Ovary (tissue), 7 donors: ENCODE measurements at regions not wholly inside any gene's neighbourhood (a gene's known extent, or its start where the extent isn't known, plus 50 kb on each side); places are given as distances from the start of the nearest gene placed in this dataset.
"Not testable (repeated sequence)": the region's sequence is repeated elsewhere in the genome, so short reads cannot be mapped to it uniquely, and the experiment has no call there.

ENCODE experiments used
- DNase-seq, 5 donors: peaks; one replicate each; pipeline ENCODE4 v3.0.0-alpha.2; 2019 to 2020
- H3K27ac ChIP-seq, 2 donors: fragments of 200-600 bp; one replicate each; pipeline versions ENCODE4 v1.5.1 to v1.8.0; 2019 to 2022
- H3K27me3 ChIP-seq: fragments of 200-600 bp; one replicate; pipeline ENCODE4 v1.8.0; 2022
- H3K36me3 ChIP-seq: fragments of 200-600 bp; sonication (generic); one replicate; pipeline ENCODE4 v1.5.1; 2019
- H3K4me1 ChIP-seq: one replicate; pipeline ENCODE4 v1.8.1; 2013; ENCODE audit warnings: mild to moderate bottlenecking, moderate library complexity; ENCODE audit not compliant: insufficient read depth
- H3K4me3 ChIP-seq: fragments of 200-600 bp; sonication (generic); one replicate; pipeline ENCODE4 v1.5.1; 2017
- H3K9me3 ChIP-seq, 2 donors: fragments of 200-600 bp in 1 of 2; sonication (generic) in 1 of 2; one replicate each; pipeline versions ENCODE4 v1.5.1 to v1.8.1; 2013 to 2019; ENCODE audit warnings: mild to moderate bottlenecking in 1 of 2, moderate library complexity in 1 of 2
- CTCF ChIP-seq, 3 donors: fragments of 450-650 bp in 2 of 3; fragments of 200-600 bp in 1 of 3; IDR thresholded peaks; one replicate each; pipeline versions ENCODE4 v1.5.1 to v1.8.0; 2016 to 2022; ENCODE audit warnings: antibody characterized with exemption in 3 of 3, mild to moderate bottlenecking in 1 of 3
- EP300 ChIP-seq: sonication (generic); formaldehyde crosslinking; IDR thresholded peaks from one replicate; pipeline ENCODE4 v1.6.1; 2017; ENCODE audit warnings: antibody characterized with exemption
- POLR2A ChIP-seq: fragments of 450-650 bp; IDR thresholded peaks from one replicate; pipeline ENCODE4 v1.6.1; 2017; ENCODE audit warnings: antibody characterized with exemption, mild to moderate bottlenecking, moderate library complexity
- WGBS, 3 donors: extraction: QIAGEN DNeasy Blood & Tissue Kit in 1 of 3; methylation state at CpG; one replicate each; pipeline versions ENCODE4 v1.1.5 to v1.1.7; 2013 to 2017; 5-methylcytosine and 5-hydroxymethylcytosine counted together
- intact Hi-C, 4 donors: fragments of 100-400 bp; cut with DNase I; formaldehyde crosslinking; loops; one replicate each; pipeline versions ENCODE4 v1.11.0 to v1.15.1; 2022 to 2023
- donor health status: DM: no; HTN: no; CAD: no; lungs with moderate emphysema.
- donor health status: DM: no; HTN: no; CAD: no.
- donor health status: Bipolar disorder and iron deficiency.
- donor health status: DM: no; HTN: no; CAD: no.
- donor health status: DM: yes; HTN: yes; CAD: no.

DNA sequence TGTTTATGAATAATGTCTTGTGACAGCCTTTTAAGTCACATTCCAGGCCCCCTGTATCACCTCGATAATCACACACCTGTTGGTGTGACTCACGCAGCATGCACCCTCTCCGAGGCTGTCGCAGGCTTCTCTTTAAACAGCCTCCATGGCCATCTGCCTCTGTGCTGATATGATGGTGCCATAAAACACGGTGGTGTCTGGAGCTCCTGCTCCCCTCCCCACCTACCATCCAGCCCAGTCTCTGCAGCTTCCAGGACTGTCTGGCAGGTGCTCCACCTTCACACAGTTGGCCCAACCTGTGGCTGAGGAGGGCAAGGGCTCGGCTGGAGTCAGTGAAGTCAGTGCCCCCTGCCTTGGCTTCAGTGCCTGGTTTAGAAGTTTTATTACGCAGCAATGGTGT, 173.8 kb upstream of the RPL34 start:
- no peak for DNase-seq
- H3K4me3 ChIP-seq: no peak overlapping the region
- no peaks in the 10 kb centered on the region for H3K36me3 ChIP-seq
- H3K27ac ChIP-seq: no peak overlapping the region
- no peak for TF ChIP-seq EP300
- H3K4me1 ChIP-seq: no peaks in the 10 kb centered on the region
- no peaks in the 10 kb centered on the region for H3K27me3 ChIP-seq
- intact Hi-C loops: no loop called here
- 61 to 65% (median 65%) methylated on average over 7 of the region's 7 CpGs for WGBS, 3 donors
- H3K9me3 ChIP-seq: no peaks in the 10 kb centered on the region

DNA sequence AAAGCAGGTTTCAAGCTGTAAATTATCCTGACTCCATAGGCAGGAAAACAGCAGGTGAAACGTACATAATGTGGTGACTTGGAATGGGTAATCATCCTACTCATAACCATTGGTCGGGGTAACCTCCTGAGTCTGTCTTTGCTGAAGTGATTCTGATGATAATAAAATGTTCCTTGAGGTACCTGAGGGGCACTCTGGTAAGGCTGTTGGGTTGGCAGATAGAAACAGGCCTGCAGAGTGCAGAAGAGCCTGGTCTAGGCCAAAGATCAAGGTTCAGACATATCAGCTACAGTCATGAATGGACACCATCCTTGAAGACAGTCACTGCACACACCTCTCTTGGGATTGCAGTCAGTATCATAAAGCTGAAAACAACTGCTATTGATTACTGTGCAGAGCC, 174.7 kb upstream of the RPL34 start:
- Histone ChIP-seq H3K4me3 (no peak overlapping the region), H3K27me3 (no peaks in the 10 kb centered on the region), H3K27ac (no peak overlapping the region), H3K4me1 (no peaks in the 10 kb centered on the region), H3K36me3 (no peaks in the 10 kb centered on the region), H3K9me3 (no peaks in the 10 kb centered on the region)
- 81 to 93% (median 86%) methylated on average over 2 of the region's 2 CpGs for WGBS, 3 donors
- TF ChIP-seq EP300: no peak
- no peak for TF ChIP-seq CTCF (IDR thresholded peaks at IDR 0.05)
- TF ChIP-seq POLR2A: no peak
- intact Hi-C loops: no loop called here
- DNase-seq: no peak

DNA sequence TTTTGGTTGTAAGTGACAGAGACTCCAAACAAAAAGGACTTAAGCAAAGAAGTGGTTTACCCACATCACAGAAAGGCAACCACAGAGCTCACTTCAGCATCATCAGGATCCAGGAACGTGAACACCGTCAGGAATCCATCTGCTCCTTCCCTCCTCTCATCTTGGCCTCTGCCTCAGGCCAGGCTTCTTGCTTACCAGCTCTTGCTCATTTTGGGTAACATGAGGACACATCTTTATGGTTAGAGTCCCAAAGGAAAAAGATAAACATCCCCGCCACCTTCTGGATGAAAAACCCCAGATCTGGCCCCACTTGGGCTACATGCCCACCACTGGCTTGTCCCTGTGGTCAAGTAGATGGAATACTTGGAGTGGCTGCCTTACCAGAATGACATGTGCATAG, 176.8 kb upstream of the RPL34 start:
- no peak for TF ChIP-seq EP300
- no peak for TF ChIP-seq POLR2A
- TF ChIP-seq CTCF (IDR thresholded peaks at IDR 0.05): no peak
- whole genome bisulfite sequencing, 3 donors: 87 to 91% (median 90%) methylated on average over 3 of the region's 3 CpGs
- no peaks in the 10 kb centered on the region for H3K9me3 ChIP-seq

DNA sequence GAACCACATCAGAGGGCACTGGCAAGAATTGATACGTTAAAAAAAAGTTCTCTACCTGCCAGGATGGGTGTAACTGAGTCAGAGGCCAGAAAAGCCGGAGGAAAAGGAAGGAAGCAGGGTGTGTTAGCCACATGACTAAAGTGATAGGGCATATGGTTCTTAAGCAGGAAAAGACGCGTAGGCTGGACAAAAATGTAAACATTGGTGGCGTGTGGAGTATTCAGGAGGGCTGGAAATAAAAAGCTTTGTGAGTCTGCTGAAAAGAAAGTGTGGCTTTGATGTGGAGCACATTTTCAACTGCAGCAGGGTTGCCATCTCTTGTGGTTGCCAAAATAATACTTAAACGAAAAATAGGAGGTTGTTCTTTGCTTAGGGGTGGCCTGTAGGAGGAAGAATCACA, 186.5 kb upstream of the RPL34 start:
- intact Hi-C loops: no loop called here
- H3K4me1 ChIP-seq: no peaks in the 10 kb centered on the region
- DNase-seq: no peak
- 8 to 38% (median 12%) methylated on average over 6 of the region's 6 CpGs for WGBS, 3 donors
- H3K4me3 ChIP-seq: no peak overlapping the region
- peaks cover 0 to 3% of the 10 kb centered on the region in 2 donors for H3K9me3 ChIP-seq
- no peaks in the 10 kb centered on the region for H3K27me3 ChIP-seq
- no peak overlapping the region for H3K27ac ChIP-seq
- no peaks in the 10 kb centered on the region for H3K36me3 ChIP-seq
- TF ChIP-seq CTCF (IDR thresholded peaks at IDR 0.05): no peak
- TF ChIP-seq POLR2A: no peak
- no peak for TF ChIP-seq EP300

More for the DNA sequence above, 176.8 kb upstream of the RPL34 start:
- no peaks in the 10 kb centered on the region for H3K4me1 ChIP-seq
- H3K27ac ChIP-seq: no peak overlapping the region
- DNase-seq: no peak
- H3K4me3 ChIP-seq: no peak overlapping the region
- intact Hi-C loops: no loop called here
- H3K27me3 ChIP-seq: no peaks in the 10 kb centered on the region
- H3K36me3 ChIP-seq: no peaks in the 10 kb centered on the region

- H3K4me3 ChIP-seq, H3K4me1 ChIP-seq, H3K9me3 ChIP-seq, intact Hi-C loops, H3K27me3 ChIP-seq, H3K27ac ChIP-seq, H3K36me3 ChIP-seq, DNase-seq: not testable (repeated sequence)
- 69 to 85% (median 80%) methylated on average over 1 of the region's 1 CpG for WGBS, 3 donors
Measured at GRCh38 chr4:108433394-108433793, 187.0 kb upstream of the RPL34 start.

DNA sequence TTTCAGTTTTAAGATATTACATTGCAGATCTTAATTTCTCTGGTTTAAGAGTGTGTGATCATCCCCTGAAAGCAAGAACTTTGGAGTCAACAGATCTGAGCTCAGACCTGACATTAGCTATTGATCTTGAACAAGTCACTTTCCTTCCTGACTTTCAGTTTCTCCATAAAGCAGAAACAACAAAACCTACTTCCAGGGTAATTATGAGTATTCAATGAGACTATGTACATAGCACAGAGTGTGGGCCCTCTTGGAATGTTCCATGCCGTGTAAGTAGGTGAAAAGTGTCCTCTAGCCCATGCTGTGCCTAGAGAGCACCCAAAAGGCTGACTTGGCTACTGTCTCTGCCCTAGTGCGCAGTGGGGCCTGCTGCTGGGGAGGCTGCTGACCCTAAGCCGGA, 188.0 kb upstream of the RPL34 start:
- no peaks in the 10 kb centered on the region for H3K36me3 ChIP-seq
- WGBS, 3 donors: 83 to 95% (median 90%) methylated on average over 3 of the region's 3 CpGs
- intact Hi-C loops: no loop called here

More for the DNA sequence above, 188.0 kb upstream of the RPL34 start:
- DNase-seq: no peak
- Histone ChIP-seq H3K27ac (no peak overlapping the region), H3K4me3 (no peak overlapping the region), H3K9me3 (peaks cover 0 to 3% of the 10 kb centered on the region in 2 donors), H3K27me3 (no peaks in the 10 kb centered on the region), H3K4me1 (no peaks in the 10 kb centered on the region)
- TF ChIP-seq POLR2A (no peak), CTCF (IDR thresholded peaks at IDR 0.05) (no peak), EP300 (no peak)
